GM12878 (cell line): ENCODE measurements at regions not wholly inside any gene's neighbourhood (a gene's known extent, or its start where the extent isn't known, plus 50 kb on each side); places are given as distances from the start of the nearest gene placed in this dataset.

Source experiments
- ATAC-seq: fragments of 200-7000 bp; cut with Tn5 transposase; 3 replicates; pipeline ENCODE4 v1.9.1; 2020; ENCODE audit warnings: mild to moderate bottlenecking, moderate library complexity
- BruUV-seq: library from RNA; stranded (reverse); fragments of 400-500 nt; replicated peaks from 2 replicates; lab custom pipeline; 2021; lab: Mats Ljungman, UMichigan
- CTCF ChIA-PET: fragments of 300-600 bp; sonication (Branson Sonifier 250); formaldehyde crosslinking; extraction: SDS; loops from one replicate; lab custom pipeline; 2021; ENCODE audit warnings: inconsistent platforms; lab: Yijun Ruan, JAX
- POLR2A ChIA-PET: fragments of 350-600 bp; formaldehyde crosslinking; extraction: SDS; loops from one replicate; lab custom pipeline; 2021; ENCODE audit warnings: inconsistent platforms; lab: Charles Lee
- RAD21 ChIA-PET: fragments of 300-600 bp; sonication (Branson Sonifier 250); formaldehyde crosslinking; loops from one replicate; lab custom pipeline; 2023; ENCODE audit warnings: antibody characterized with exemption; ENCODE audit not compliant: unreplicated experiment; lab: Charles Lee
- SMC1A ChIA-PET: fragments of 300-600 bp; sonication (Branson Sonifier 250); formaldehyde crosslinking; loops from one replicate; lab custom pipeline; 2023; ENCODE audit not compliant: unreplicated experiment, uncharacterized antibody; lab: Charles Lee
- DNase-seq: peaks from one replicate; pipeline ENCODE4 v3.0.0-alpha.2; 2011; ENCODE audit warnings: low read depth, low spot score
- FAIRE-seq: peaks from 3 replicates; lab custom pipeline; 2011; peaks lifted over from hg19 to GRCh38; lab: Jason Lieb, UNC
- H2AFZ ChIP-seq: 2 replicates; pipeline ENCODE4 v1.6.0; 2011; ENCODE audit warnings: low read depth, low read length, control low read depth; ENCODE audit not compliant: control insufficient read depth
- H3K27ac ChIP-seq: 2 replicates; pipeline ENCODE4 v1.5.1; 2011; ENCODE audit warnings: control low read depth; ENCODE audit not compliant: control insufficient read depth, insufficient read depth
- H3K27me3 ChIP-seq, 2 experiments: replicated peaks in 1 of 2; 2 replicates each; pipeline versions ENCODE4 v1.6.0 to v1.6.1; 2011; ENCODE audit warnings: low read length in 1 of 2; ENCODE audit not compliant: control insufficient read depth in 2 of 2, insufficient read depth in 2 of 2
- H3K36me3 ChIP-seq, 2 experiments: 2 replicates each; pipeline ENCODE4 v1.5.1; 2011; ENCODE audit warnings: low read length in 1 of 2; ENCODE audit not compliant: control insufficient read depth in 2 of 2, insufficient read depth in 2 of 2
- H3K4me1 ChIP-seq: 2 replicates; pipeline ENCODE4 v1.6.1; 2011; ENCODE audit warnings: mild to moderate bottlenecking, low read length, moderate library complexity, mixed read lengths; ENCODE audit not compliant: control insufficient read depth, insufficient read depth
- H3K4me2 ChIP-seq: 2 replicates; pipeline ENCODE4 v1.6.0; 2011; ENCODE audit warnings: control low read depth; ENCODE audit not compliant: control insufficient read depth, insufficient read depth
- H3K4me3 ChIP-seq: fragments of 200-600 bp; sonication (generic); 2 replicates; pipeline ENCODE4 v1.5.1; 2016
- H3K79me2 ChIP-seq: 2 replicates; pipeline ENCODE4 v1.6.0; 2011; ENCODE audit warnings: low read length; ENCODE audit not compliant: control insufficient read depth, insufficient read depth
- H3K9ac ChIP-seq: 2 replicates; pipeline ENCODE4 v1.8.0; 2011; ENCODE audit warnings: low read length, control low read depth, mixed read lengths; ENCODE audit not compliant: control insufficient read depth, insufficient read depth
- H3K9me3 ChIP-seq: replicated peaks from 3 replicates; pipeline ENCODE4 v1.5.1; 2011; ENCODE audit warnings: mild to moderate bottlenecking, low read length; ENCODE audit not compliant: control insufficient read depth, insufficient read depth
- H4K20me1 ChIP-seq: 2 replicates; pipeline ENCODE4 v1.6.0; 2011; ENCODE audit not compliant: control insufficient read depth, insufficient read depth
- CBFB ChIP-seq: IDR thresholded peaks from 2 replicates; pipeline ENCODE4 v1.6.1; 2016; ENCODE audit warnings: antibody characterized with exemption, low read depth
- CBX3 ChIP-seq: fragments of 200-600 bp; sonication (generic); IDR thresholded peaks from 2 replicates; pipeline ENCODE4 v1.6.1; 2016; ENCODE audit warnings: low read depth, borderline replicate concordance
- CEBPB ChIP-seq, 2 experiments: fragments of 150-350 bp in 1 of 2; IDR thresholded peaks; 2 replicates each; pipeline ENCODE4 v1.6.1; 2012 to 2014; ENCODE audit warnings: low read depth in 2 of 2, low read length in 2 of 2, borderline replicate concordance in 1 of 2, inconsistent platforms in 1 of 2
- EED ChIP-seq: sonication (generic); IDR thresholded peaks from 2 replicates; pipeline ENCODE4 v1.6.1; 2016; ENCODE audit warnings: antibody characterized with exemption, low read depth
- FOXK2 ChIP-seq: fragments of 450-650 bp; IDR thresholded peaks from 2 replicates; pipeline ENCODE4 v1.6.1; 2017; ENCODE audit warnings: mild to moderate bottlenecking, moderate library complexity
- FOXM1 ChIP-seq: IDR thresholded peaks from 2 replicates; pipeline ENCODE4 v1.6.1; 2012; ENCODE audit warnings: low read depth, mild to moderate bottlenecking, inconsistent platforms, low read length, moderate library complexity
- HDAC2 ChIP-seq: fragments of 200-600 bp; sonication (generic); IDR thresholded peaks from 2 replicates; pipeline ENCODE4 v1.6.1; 2017
- IKZF1 ChIP-seq: fragments of 450-650 bp; conservative IDR thresholded peaks from 2 replicates; pipeline ENCODE4 v1.6.1; 2017; ENCODE audit warnings: antibody characterized with exemption, mild to moderate bottlenecking
- KDM1A ChIP-seq: fragments of 200-600 bp; sonication (generic); IDR thresholded peaks from 2 replicates; pipeline ENCODE4 v1.6.1; 2016; ENCODE audit warnings: borderline replicate concordance
- MTA3 ChIP-seq: IDR thresholded peaks from 2 replicates; pipeline ENCODE4 v1.6.1; 2012; ENCODE audit warnings: low read length, inconsistent platforms, borderline replicate concordance
- NR2C2 ChIP-seq: IDR thresholded peaks from 2 replicates; pipeline ENCODE4 v1.6.1; 2011; ENCODE audit warnings: borderline replicate concordance, low read depth; ENCODE audit not compliant: control insufficient read depth, insufficient read length
- PML ChIP-seq: IDR thresholded peaks from 2 replicates; pipeline ENCODE4 v1.6.1; 2012; ENCODE audit warnings: low read length, inconsistent platforms
- POU2F2 ChIP-seq: IDR thresholded peaks from 3 replicates; pipeline ENCODE4 v1.6.1; 2011; ENCODE audit warnings: low read depth, mild to moderate bottlenecking, low read length, borderline replicate concordance
- RELA ChIP-seq: fragments of 450-650 bp; IDR thresholded peaks from 2 replicates; pipeline ENCODE4 v1.8.0; 2014; ENCODE audit warnings: borderline replicate concordance; ENCODE audit not compliant: partially characterized antibody
- SMARCA5 ChIP-seq: fragments of 450-650 bp; IDR thresholded peaks from 2 replicates; pipeline ENCODE4 v1.6.1; 2017; ENCODE audit warnings: mild to moderate bottlenecking
- SP1 ChIP-seq: IDR thresholded peaks from one replicate; pipeline ENCODE4 v1.6.1; 2011; ENCODE audit warnings: low read depth, low read length
- SPI1 ChIP-seq: IDR thresholded peaks from 2 replicates; pipeline ENCODE4 v1.6.1; 2011; ENCODE audit warnings: low read depth, mild to moderate bottlenecking, low read length, moderate library complexity, borderline replicate concordance; ENCODE audit not compliant: insufficient read depth
- SUPT20H ChIP-seq: IDR thresholded peaks from 2 replicates; pipeline ENCODE4 v1.6.1; 2011; ENCODE audit warnings: low read depth, mild to moderate bottlenecking, low read length, moderate library complexity, borderline replicate concordance; ENCODE audit not compliant: control insufficient read depth
- TAF1 ChIP-seq: IDR thresholded peaks from 2 replicates; pipeline ENCODE4 v1.6.1; 2011; ENCODE audit warnings: mild to moderate bottlenecking, low read depth, low read length, borderline replicate concordance
- TCF3 ChIP-seq: IDR thresholded peaks from 2 replicates; pipeline ENCODE4 v1.6.1; 2012; ENCODE audit warnings: low read depth, mild to moderate bottlenecking, low read length, borderline replicate concordance; ENCODE audit not compliant: insufficient read depth
- WRNIP1 ChIP-seq: IDR thresholded peaks from 2 replicates; pipeline ENCODE4 v1.6.1; 2011; ENCODE audit warnings: low read depth, low read length, improper control_type of control experiment, borderline replicate concordance
- ZNF217 ChIP-seq: fragments of 450-650 bp; IDR thresholded peaks from 2 replicates; pipeline ENCODE4 v1.6.1; 2017; ENCODE audit warnings: antibody characterized with exemption, mild to moderate bottlenecking
- WGBS: methylation state at CpG from one replicate; pipeline ENCODE4 v1.1.6; 2016; ENCODE audit warnings: low lambda C conversion rate; ENCODE audit not compliant: insufficient replicate concordance, insufficient coverage; ENCODE audit errors: missing lambda C conversion rate; 5-methylcytosine and 5-hydroxymethylcytosine counted together
- in situ Hi-C: fragments of 300-500 bp; cut with MboI; formaldehyde crosslinking; loops from 9 replicates; pipeline ENCODE4 v1.14.3; 2018; ENCODE audit warnings: mixed read lengths
- intact Hi-C: fragments of 100-400 bp; cut with micrococcal nuclease; formaldehyde crosslinking; loops from one replicate; pipeline ENCODE4 v1.14.2; 2022; ENCODE audit not compliant: unreplicated experiment
- TF ChIP-seq, protein P1 (sequence below): fragments of 450-650 bp; IDR thresholded peaks from 2 replicates; pipeline ENCODE4 v1.6.1; 2017; ENCODE audit warnings: mild to moderate bottlenecking

DNA sequence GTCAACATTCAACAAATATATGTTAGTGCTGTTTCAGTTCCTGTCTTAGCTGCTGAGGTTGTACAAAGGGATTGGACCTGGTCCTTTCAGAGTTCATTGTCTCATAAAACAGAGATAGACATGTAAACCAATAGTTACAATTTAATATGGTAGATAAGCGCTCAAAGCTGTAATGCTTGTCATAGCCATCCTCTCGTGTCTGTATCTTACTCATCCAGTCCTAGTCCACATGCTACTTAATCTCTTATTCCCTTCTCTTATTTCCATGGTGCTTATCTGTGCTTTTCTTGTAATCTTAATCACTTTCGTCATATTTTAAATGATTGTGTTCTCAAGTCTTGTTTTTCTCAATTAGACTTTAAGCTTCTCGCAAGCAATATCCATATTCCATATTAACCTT lies 185.2 kb upstream of the OBI1 start (continued):
- TF ChIP-seq SUPT20H (no peak), WRNIP1 (no peak), IKZF1 (no peak), KDM1A (no peak), ZNF217 (no peak), POU2F2 (no peak), SMARCA5 (no peak)

DNA sequence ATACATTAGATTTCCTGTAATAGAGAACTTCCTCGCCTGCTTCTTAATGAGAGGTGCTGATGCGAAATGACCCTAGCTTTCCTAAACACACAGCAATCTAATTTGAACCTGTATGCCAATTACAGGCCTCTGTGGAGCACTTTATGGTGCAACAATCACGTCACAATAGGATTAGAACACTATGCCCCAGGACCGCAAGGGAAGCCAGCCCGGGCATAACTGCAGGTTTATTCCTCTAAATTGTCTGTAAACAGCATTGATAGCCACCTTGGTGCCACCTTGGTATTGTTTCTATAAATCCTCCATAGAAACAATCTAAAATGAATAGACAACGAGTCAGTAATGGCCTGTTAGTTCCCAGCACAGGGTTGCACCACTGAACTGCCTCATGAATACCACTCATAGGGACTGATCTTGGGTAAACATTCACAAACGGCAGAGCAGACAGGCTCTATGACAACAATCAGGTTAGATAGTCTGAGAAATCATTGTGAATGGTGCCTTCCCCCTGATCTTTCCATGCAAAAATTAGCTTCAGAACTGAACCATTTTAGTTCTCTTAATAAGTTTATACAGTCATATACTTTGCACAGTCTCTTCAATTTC lies 182.5 kb upstream of the OBI1 start:
- ChIA-PET SMC1A (no interaction called here), RAD21 (interaction anchor here (1.6 kb wide), 1 partner anchor 215 kb away, joined by 3 read pairs; no protein-coding TSS in a partner anchor), POLR2A (no interaction called here), CTCF (interaction anchor here (1.0 kb wide), 1 partner anchor 397 kb away, joined by 3 read pairs; no protein-coding TSS in a partner anchor)
- WGBS, result 16% methylated on average over 7 of the region's 7 CpGs
- no peaks in the 10 kb centered on the region for H3K79me2 ChIP-seq
- H3K4me3 ChIP-seq, result no peak overlapping the region
- in situ Hi-C loops, result no loop called here
- H2AFZ ChIP-seq, result no peak overlapping the region
- H3K36me3 ChIP-seq, result no peaks in the 10 kb centered on the region
- no peaks in the 10 kb centered on the region for H4K20me1 ChIP-seq
- no peak for TF ChIP-seq PML
- TF ChIP-seq EED, result no peak
- TF ChIP-seq FOXM1, result no peak
- TF ChIP-seq, protein P1, sequence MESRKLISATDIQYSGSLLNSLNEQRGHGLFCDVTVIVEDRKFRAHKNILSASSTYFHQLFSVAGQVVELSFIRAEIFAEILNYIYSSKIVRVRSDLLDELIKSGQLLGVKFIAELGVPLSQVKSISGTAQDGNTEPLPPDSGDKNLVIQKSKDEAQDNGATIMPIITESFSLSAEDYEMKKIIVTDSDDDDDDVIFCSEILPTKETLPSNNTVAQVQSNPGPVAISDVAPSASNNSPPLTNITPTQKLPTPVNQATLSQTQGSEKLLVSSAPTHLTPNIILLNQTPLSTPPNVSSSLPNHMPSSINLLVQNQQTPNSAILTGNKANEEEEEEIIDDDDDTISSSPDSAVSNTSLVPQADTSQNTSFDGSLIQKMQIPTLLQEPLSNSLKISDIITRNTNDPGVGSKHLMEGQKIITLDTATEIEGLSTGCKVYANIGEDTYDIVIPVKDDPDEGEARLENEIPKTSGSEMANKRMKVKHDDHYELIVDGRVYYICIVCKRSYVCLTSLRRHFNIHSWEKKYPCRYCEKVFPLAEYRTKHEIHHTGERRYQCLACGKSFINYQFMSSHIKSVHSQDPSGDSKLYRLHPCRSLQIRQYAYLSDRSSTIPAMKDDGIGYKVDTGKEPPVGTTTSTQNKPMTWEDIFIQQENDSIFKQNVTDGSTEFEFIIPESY, result no peak
- TF ChIP-seq CBX3, result no peak
- TF ChIP-seq RELA, result no peak
- no peak for TF ChIP-seq CEBPB (IDR thresholded peaks at IDR 0.05; ENCODE audit: borderline replicate concordance in 1 of 2, low read depth in 2 of 2, low read length in 2 of 2)
- TF ChIP-seq CBFB, result no peak
- TF ChIP-seq TCF3, result no peak
- TF ChIP-seq TAF1, result no peak
- TF ChIP-seq HDAC2, result no peak
- no peak for TF ChIP-seq SP1
- TF ChIP-seq SPI1, result no peak
- TF ChIP-seq KDM1A, result no peak
- no peak for TF ChIP-seq FOXK2
- no peak for TF ChIP-seq MTA3
- no peak for TF ChIP-seq NR2C2
- no peak overlapping the region for H3K9ac ChIP-seq
- H3K4me2 ChIP-seq, result no peak overlapping the region
- no TSS peak for BruUV-seq
- H3K27ac ChIP-seq, result no peak overlapping the region
- no peaks in the 10 kb centered on the region for H3K4me1 ChIP-seq
- ATAC-seq (no peak), DNase-seq (no peak), FAIRE-seq (no peak)
- H3K27me3 ChIP-seq, result no peaks in the 10 kb centered on the region
- H3K9me3 ChIP-seq, result no peaks in the 10 kb centered on the region
- intact Hi-C loops, result no loop called here
